ENCODE measurements at regions not wholly inside any gene's neighbourhood (a gene's known extent, or its start where the extent isn't known, plus 50 kb on each side); places are given as distances from the start of the nearest gene placed in this dataset.

DNA sequence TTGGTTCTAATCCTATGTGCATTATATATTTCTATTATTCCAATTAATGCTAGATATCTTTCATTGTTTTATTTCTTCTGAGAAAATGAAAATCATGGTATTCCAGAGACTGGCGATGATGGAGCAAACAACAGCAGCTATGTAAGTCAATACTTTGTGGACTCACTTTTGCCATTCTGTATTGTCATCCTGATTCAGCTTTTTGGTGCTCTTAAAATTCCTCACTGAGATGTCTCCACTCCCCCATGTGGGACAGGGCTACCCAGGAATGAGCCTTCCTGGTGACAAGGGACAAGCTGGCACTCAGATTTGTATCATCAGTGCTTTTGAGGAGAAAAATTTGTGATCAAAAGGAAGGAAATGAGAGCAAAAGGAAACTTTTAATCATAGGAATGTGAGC, 56.7 kb upstream of the XCR1 start:
- Mint-ChIP-seq H3K4me3 (no peak overlapping the region), H3K9me3 (no peaks in the 10 kb centered on the region), H3K36me3 (no peaks in the 10 kb centered on the region), H3K27ac (no peak overlapping the region), H3K27me3 (ENCODE audit: low read depth) (no peaks in the 10 kb centered on the region; the same call in 1 of the 2 replicates), H3K4me1 (peaks cover 3% of the 10 kb centered on the region; the same call in 1 of the 2 replicates)
- DNase-seq (ENCODE audit: low spot score) (no peak), ATAC-seq (no peak)
- CTCF ChIA-PET, result interaction anchor here (0.9 to 4.7 kb wide), 5 partner anchors 125 to 294 kb away, joined by 3 to 18 read pairs (median 5); no protein-coding TSS in a partner anchor
- TF ChIP-seq TP53 (CRISPR knock-in tag; IDR thresholded peaks at IDR 0.05) (no peak), E2F4 (CRISPR knock-in tag; IDR thresholded peaks at IDR 0.05; ENCODE audit: borderline replicate concordance, low read depth) (no peak), SP1 (CRISPR knock-in tag; conservative IDR thresholded peaks at IDR 0.05) (no peak)
- POLR2A ChIA-PET, result interaction anchor here (0.5 kb wide), 1 partner anchor 272 kb away, joined by 5 read pairs; no protein-coding TSS in a partner anchor

- H3K27ac Mint-ChIP-seq, result no peak overlapping the region
- ATAC-seq, result no peak
- H3K27me3 Mint-ChIP-seq (ENCODE audit: low read depth), result peaks cover 5% of the 10 kb centered on the region; the same call in 1 of the 2 replicates
- DNase-seq (ENCODE audit: low spot score), result no peak
- TF ChIP-seq, protein P1, sequence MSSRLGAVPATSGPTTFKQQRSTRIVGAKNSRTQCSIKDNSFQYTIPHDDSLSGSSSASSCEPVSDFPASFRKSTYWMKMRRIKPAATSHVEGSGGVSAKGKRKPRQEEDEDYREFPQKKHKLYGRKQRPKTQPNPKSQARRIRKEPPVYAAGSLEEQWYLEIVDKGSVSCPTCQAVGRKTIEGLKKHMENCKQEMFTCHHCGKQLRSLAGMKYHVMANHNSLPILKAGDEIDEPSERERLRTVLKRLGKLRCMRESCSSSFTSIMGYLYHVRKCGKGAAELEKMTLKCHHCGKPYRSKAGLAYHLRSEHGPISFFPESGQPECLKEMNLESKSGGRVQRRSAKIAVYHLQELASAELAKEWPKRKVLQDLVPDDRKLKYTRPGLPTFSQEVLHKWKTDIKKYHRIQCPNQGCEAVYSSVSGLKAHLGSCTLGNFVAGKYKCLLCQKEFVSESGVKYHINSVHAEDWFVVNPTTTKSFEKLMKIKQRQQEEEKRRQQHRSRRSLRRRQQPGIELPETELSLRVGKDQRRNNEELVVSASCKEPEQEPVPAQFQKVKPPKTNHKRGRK (CRISPR knock-in tag; IDR thresholded peaks at IDR 0.05; ENCODE audit: borderline replicate concordance), result no peak
- no peak for TF ChIP-seq ZNF671 (CRISPR knock-in tag; IDR thresholded peaks at IDR 0.05)
- no peak for TF ChIP-seq SMAD3 (CRISPR knock-in tag; IDR thresholded peaks at IDR 0.05; ENCODE audit: borderline replicate concordance)
- no peak for TF ChIP-seq FOXP1 (CRISPR knock-in tag; IDR thresholded peaks at IDR 0.05; ENCODE audit: borderline replicate concordance)
- TF ChIP-seq AR (CRISPR knock-in tag; IDR thresholded peaks at IDR 0.05), result no peak
- no peak for TF ChIP-seq FOXK1 (CRISPR knock-in tag; IDR thresholded peaks at IDR 0.05)
- TF ChIP-seq KAT7 (CRISPR knock-in tag; IDR thresholded peaks at IDR 0.05; ENCODE audit: borderline replicate concordance), result no peak
- TF ChIP-seq, protein P2, sequence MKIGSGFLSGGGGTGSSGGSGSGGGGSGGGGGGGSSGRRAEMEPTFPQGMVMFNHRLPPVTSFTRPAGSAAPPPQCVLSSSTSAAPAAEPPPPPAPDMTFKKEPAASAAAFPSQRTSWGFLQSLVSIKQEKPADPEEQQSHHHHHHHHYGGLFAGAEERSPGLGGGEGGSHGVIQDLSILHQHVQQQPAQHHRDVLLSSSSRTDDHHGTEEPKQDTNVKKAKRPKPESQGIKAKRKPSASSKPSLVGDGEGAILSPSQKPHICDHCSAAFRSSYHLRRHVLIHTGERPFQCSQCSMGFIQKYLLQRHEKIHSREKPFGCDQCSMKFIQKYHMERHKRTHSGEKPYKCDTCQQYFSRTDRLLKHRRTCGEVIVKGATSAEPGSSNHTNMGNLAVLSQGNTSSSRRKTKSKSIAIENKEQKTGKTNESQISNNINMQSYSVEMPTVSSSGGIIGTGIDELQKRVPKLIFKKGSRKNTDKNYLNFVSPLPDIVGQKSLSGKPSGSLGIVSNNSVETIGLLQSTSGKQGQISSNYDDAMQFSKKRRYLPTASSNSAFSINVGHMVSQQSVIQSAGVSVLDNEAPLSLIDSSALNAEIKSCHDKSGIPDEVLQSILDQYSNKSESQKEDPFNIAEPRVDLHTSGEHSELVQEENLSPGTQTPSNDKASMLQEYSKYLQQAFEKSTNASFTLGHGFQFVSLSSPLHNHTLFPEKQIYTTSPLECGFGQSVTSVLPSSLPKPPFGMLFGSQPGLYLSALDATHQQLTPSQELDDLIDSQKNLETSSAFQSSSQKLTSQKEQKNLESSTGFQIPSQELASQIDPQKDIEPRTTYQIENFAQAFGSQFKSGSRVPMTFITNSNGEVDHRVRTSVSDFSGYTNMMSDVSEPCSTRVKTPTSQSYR (CRISPR knock-in tag; IDR thresholded peaks at IDR 0.05), result no peak
- TF ChIP-seq, protein P3, sequence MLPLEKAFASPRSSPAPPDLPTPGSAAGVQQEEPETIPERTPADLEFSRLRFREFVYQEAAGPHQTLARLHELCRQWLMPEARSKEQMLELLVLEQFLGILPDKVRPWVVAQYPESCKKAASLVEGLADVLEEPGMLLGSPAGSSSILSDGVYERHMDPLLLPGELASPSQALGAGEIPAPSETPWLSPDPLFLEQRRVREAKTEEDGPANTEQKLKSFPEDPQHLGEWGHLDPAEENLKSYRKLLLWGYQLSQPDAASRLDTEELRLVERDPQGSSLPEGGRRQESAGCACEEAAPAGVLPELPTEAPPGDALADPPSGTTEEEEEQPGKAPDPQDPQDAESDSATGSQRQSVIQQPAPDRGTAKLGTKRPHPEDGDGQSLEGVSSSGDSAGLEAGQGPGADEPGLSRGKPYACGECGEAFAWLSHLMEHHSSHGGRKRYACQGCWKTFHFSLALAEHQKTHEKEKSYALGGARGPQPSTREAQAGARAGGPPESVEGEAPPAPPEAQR (CRISPR knock-in tag; IDR thresholded peaks at IDR 0.05), result no peak
- no peak for TF ChIP-seq TP53 (CRISPR knock-in tag; IDR thresholded peaks at IDR 0.05)
- TF ChIP-seq, protein P4, sequence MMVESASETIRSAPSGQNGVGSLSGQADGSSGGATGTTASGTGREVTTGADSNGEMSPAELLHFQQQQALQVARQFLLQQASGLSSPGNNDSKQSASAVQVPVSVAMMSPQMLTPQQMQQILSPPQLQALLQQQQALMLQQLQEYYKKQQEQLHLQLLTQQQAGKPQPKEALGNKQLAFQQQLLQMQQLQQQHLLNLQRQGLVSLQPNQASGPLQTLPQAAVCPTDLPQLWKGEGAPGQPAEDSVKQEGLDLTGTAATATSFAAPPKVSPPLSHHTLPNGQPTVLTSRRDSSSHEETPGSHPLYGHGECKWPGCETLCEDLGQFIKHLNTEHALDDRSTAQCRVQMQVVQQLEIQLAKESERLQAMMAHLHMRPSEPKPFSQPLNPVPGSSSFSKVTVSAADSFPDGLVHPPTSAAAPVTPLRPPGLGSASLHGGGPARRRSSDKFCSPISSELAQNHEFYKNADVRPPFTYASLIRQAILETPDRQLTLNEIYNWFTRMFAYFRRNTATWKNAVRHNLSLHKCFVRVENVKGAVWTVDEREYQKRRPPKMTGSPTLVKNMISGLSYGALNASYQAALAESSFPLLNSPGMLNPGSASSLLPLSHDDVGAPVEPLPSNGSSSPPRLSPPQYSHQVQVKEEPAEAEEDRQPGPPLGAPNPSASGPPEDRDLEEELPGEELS (CRISPR knock-in tag; IDR thresholded peaks at IDR 0.05), result no peak
- TF ChIP-seq NFYB (CRISPR knock-in tag; conservative IDR thresholded peaks at IDR 0.05; ENCODE audit: low read depth), result no peak
- TF ChIP-seq ZNF416 (CRISPR knock-in tag; IDR thresholded peaks at IDR 0.05), result no peak
- TF ChIP-seq FOXJ3 (CRISPR knock-in tag; IDR thresholded peaks at IDR 0.05; ENCODE audit: borderline replicate concordance), result no peak
- TF ChIP-seq ZNF138 (CRISPR knock-in tag; conservative IDR thresholded peaks at IDR 0.05), result no peak
- TF ChIP-seq IRF2 (CRISPR knock-in tag; IDR thresholded peaks at IDR 0.05; ENCODE audit: borderline replicate concordance, low read depth), result no peak
- no peak for TF ChIP-seq ZNF232 (CRISPR knock-in tag; IDR thresholded peaks at IDR 0.05)
- TF ChIP-seq ZNF396 (CRISPR knock-in tag; IDR thresholded peaks at IDR 0.05; ENCODE audit: borderline replicate concordance), result no peak
- ChIA-PET CTCF (interaction anchor here (0.7 to 4.7 kb wide), 4 partner anchors 126 to 1213 kb away, joined by 3 to 18 read pairs (median 5); no protein-coding TSS in a partner anchor), POLR2A (no interaction called here)
- peaks cover 6% of the 10 kb centered on the region; the same call in 1 of the 2 replicates for H3K9me3 Mint-ChIP-seq
- no peaks in the 10 kb centered on the region for H3K36me3 Mint-ChIP-seq
- peaks cover 3% of the 10 kb centered on the region; the same call in 1 of the 2 replicates for H3K4me1 Mint-ChIP-seq
- no peak overlapping the region for H3K4me3 Mint-ChIP-seq
Measured at GRCh38 chr3:46082849-46083248, 55.6 kb upstream of the XCR1 start.
